ENCODE measurements at regions not wholly inside any gene's neighbourhood (a gene's known extent, or its start where the extent isn't known, plus 50 kb on each side); places are given as distances from the start of the nearest gene placed in this dataset.

DNA sequence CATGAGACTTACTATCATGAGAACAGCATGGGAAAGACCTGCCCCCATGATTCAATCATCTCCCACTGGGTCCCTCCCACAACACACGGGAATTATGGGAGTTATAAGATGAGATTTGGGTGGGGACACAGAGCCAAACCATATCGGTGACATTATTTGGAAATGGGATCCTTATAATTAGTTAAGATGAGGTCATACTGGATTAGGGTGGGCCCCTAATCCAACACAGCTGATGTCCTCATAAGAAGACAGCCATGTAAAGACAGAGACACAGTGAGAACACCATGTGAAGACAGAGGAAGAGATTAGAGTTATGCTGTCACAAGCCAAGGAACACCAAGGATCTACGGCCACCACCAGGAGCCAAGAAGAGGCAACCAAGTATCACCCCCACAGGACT lies 161.7 kb downstream of the SPTSSA start:
- H3K9ac ChIP-seq: no peak overlapping the region
- Mint-ChIP-seq H3K27ac (no peak overlapping the region), H3K4me1 (peaks cover 6% of the 10 kb centered on the region), H3K9me3 (peaks cover 7% of the 10 kb centered on the region), H3K36me3 (no peaks in the 10 kb centered on the region), H3K27me3 (ENCODE audit: insufficient read depth, low read depth) (peaks cover 2% of the 10 kb centered on the region), H3K4me3 (no peak overlapping the region)
- no peak for DNase-seq (ENCODE audit: low spot score)
- no peak overlapping the region for H3K4me3 ChIP-seq
- no peaks in the 10 kb centered on the region for H3K27me3 ChIP-seq
- no peak overlapping the region for H3K27ac ChIP-seq
- H3F3A ChIP-seq (ENCODE audit: low read depth): peaks cover 9% of the 10 kb centered on the region
- no peaks in the 10 kb centered on the region for H3K36me3 ChIP-seq
- H3K4me2 ChIP-seq: no peak overlapping the region
- TF ChIP-seq EZH2phosphoT487 (IDR thresholded peaks at IDR 0.05) (no peak), EZH2 (IDR thresholded peaks at IDR 0.05) (no peak)
- TF ChIP-seq, protein P1, sequence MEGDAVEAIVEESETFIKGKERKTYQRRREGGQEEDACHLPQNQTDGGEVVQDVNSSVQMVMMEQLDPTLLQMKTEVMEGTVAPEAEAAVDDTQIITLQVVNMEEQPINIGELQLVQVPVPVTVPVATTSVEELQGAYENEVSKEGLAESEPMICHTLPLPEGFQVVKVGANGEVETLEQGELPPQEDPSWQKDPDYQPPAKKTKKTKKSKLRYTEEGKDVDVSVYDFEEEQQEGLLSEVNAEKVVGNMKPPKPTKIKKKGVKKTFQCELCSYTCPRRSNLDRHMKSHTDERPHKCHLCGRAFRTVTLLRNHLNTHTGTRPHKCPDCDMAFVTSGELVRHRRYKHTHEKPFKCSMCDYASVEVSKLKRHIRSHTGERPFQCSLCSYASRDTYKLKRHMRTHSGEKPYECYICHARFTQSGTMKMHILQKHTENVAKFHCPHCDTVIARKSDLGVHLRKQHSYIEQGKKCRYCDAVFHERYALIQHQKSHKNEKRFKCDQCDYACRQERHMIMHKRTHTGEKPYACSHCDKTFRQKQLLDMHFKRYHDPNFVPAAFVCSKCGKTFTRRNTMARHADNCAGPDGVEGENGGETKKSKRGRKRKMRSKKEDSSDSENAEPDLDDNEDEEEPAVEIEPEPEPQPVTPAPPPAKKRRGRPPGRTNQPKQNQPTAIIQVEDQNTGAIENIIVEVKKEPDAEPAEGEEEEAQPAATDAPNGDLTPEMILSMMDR (IDR thresholded peaks at IDR 0.05): no peak
- H2AFZ ChIP-seq (replicated peaks): no peak overlapping the region
- no peaks in the 10 kb centered on the region for H4K20me1 ChIP-seq (ENCODE audit: low read depth)
- peaks cover 11% of the 10 kb centered on the region for H3K4me1 ChIP-seq
- no peaks in the 10 kb centered on the region for H3K9me3 ChIP-seq (ENCODE audit: low read depth)
- H3K79me2 ChIP-seq (ENCODE audit: low read depth): no peaks in the 10 kb centered on the region

DNA sequence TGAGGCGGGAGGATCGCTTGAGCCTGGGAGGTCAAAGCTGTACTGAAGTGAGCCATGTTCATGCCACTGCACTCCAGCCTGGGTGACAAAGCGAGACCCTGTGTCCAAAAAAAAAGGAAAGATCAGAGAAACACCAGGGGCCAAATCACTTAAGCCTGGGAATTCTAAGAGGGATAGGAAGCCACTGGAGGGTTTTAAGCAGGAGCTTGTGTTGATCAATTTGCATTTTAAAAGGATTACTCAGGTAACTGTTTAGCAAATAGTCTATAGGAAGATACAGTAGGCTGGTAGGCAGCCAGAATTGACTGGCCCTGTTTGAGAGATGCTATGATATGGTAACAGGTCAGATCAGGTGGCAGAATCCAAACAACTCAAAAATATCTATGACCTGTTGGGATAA lies 162.7 kb downstream of the SPTSSA start:
- H3K36me3 Mint-ChIP-seq: no peaks in the 10 kb centered on the region
- H3K9me3 ChIP-seq (ENCODE audit: low read depth): no peaks in the 10 kb centered on the region
- H3K36me3 ChIP-seq: no peaks in the 10 kb centered on the region
- no peak overlapping the region for H3K27ac Mint-ChIP-seq
- H3K9me3 Mint-ChIP-seq: peaks cover 7% of the 10 kb centered on the region
- no peak overlapping the region for H3K4me3 Mint-ChIP-seq
- peaks cover 9% of the 10 kb centered on the region for H3F3A ChIP-seq (ENCODE audit: low read depth)
- no peak overlapping the region for H2AFZ ChIP-seq (replicated peaks)
- peaks cover 2% of the 10 kb centered on the region for H3K27me3 Mint-ChIP-seq (ENCODE audit: insufficient read depth, low read depth)
- H3K27me3 ChIP-seq: no peaks in the 10 kb centered on the region
- DNase-seq (ENCODE audit: low spot score): no peak
- no peak overlapping the region for H3K4me3 ChIP-seq
- TF ChIP-seq EZH2phosphoT487 (IDR thresholded peaks at IDR 0.05): no peak
- no peak for TF ChIP-seq EZH2 (IDR thresholded peaks at IDR 0.05)
- TF ChIP-seq, protein P1 (IDR thresholded peaks at IDR 0.05): no peak
- H4K20me1 ChIP-seq (ENCODE audit: low read depth): no peaks in the 10 kb centered on the region
- H3K9ac ChIP-seq: no peak overlapping the region
- H3K79me2 ChIP-seq (ENCODE audit: low read depth): no peaks in the 10 kb centered on the region
- peaks cover 11% of the 10 kb centered on the region for H3K4me1 ChIP-seq
- no peak overlapping the region for H3K4me2 ChIP-seq
- peaks cover 6% of the 10 kb centered on the region for H3K4me1 Mint-ChIP-seq
- H3K27ac ChIP-seq: no peak overlapping the region

DNA sequence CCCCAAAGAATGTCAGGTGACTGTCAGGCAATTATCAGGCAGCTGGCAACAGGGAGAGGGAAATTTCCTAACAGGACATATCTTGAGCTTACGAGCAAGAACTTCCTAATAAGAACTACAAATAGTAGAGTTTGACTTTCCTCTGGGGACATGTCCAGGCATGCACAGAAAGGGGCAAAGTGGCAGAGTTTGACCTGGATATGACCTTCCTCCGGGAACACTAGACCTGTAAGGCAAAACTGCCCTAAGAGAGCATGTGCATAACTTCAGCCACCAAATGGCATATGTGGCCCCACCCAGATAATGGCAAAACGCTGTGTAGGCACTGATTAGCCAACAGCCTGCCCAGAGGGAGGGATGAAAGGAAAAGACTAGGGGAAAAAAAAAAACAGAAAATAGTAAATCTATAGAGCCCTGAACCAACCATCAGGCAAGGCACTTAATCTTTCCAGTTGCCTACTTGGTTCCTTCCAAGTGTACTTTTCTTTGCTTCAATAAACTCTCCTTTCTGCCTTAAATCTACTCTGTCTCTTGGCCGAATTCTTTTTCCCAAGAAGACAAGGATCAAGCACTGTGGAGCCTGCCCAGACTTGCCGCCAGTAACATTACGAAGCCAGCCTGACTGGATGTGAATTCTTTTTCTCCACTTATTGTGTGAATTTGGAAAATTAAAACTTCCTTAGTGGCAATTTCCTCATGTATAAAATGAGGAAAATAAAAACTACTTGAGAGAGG lies 164.1 kb downstream of the SPTSSA start:
- H3K27ac Mint-ChIP-seq: no peak overlapping the region

More for the DNA sequence above, 164.1 kb downstream of the SPTSSA start:
- no peak overlapping the region for H3K27ac ChIP-seq
- no peak overlapping the region for H2AFZ ChIP-seq (replicated peaks)
- peaks cover 6% of the 10 kb centered on the region for H3K4me1 Mint-ChIP-seq
- no peaks in the 10 kb centered on the region for H3K27me3 ChIP-seq
- H3K4me3 ChIP-seq: no peak overlapping the region
- peaks cover 3% of the 10 kb centered on the region for H3K27me3 Mint-ChIP-seq (ENCODE audit: insufficient read depth, low read depth)
- H3K4me2 ChIP-seq: no peak overlapping the region
- no peak for DNase-seq (ENCODE audit: low spot score)
- H3F3A ChIP-seq (ENCODE audit: low read depth): peaks cover 9% of the 10 kb centered on the region
- H3K79me2 ChIP-seq (ENCODE audit: low read depth): no peaks in the 10 kb centered on the region
- no peaks in the 10 kb centered on the region for H3K9me3 ChIP-seq (ENCODE audit: low read depth)
- H3K4me1 ChIP-seq: peaks cover 11% of the 10 kb centered on the region
- no peaks in the 10 kb centered on the region for H4K20me1 ChIP-seq (ENCODE audit: low read depth)
- peaks cover 7% of the 10 kb centered on the region for H3K9me3 Mint-ChIP-seq
- no peak overlapping the region for H3K9ac ChIP-seq
- TF ChIP-seq, protein P1 (IDR thresholded peaks at IDR 0.05): no peak
- no peak for TF ChIP-seq EZH2 (IDR thresholded peaks at IDR 0.05)
- no peak for TF ChIP-seq EZH2phosphoT487 (IDR thresholded peaks at IDR 0.05)
- H3K36me3 ChIP-seq: no peaks in the 10 kb centered on the region
- no peaks in the 10 kb centered on the region for H3K36me3 Mint-ChIP-seq
- H3K4me3 Mint-ChIP-seq: no peak overlapping the region
